ENCODE measurements at regions not wholly inside any gene's neighbourhood (a gene's known extent, or its start where the extent isn't known, plus 50 kb on each side); places are given as distances from the start of the nearest gene placed in this dataset.

DNA sequence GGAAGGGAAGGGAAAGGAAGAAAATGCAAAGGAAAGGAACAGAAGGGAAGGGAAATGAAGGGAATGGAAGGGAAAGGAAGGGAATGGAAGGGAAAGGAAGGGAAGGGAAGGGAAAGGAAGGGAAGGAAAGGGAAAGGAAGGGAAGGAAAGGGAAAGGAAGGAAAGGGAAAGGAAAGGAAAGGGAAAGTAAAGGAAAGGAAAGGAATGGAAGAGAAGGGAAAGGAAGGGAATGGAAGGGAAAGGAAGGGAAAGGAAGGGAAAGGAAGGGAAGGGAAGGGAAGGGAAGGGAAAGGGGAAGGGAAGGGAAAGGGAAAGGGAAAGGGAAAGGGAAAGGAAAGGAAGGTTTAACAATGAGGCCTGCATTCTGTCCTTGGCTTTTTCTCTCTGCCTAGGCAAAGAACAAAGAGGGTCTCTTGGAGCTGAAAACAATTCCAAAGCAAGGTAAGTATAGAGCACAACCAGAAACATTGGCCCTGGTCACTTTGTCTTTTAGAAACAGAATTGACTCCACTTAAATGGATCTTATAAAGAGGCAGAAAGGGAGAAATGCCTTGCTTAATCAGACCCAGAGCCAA is 525.9 kb upstream of the TMPO start:
- DNase-seq, result no peak

DNA sequence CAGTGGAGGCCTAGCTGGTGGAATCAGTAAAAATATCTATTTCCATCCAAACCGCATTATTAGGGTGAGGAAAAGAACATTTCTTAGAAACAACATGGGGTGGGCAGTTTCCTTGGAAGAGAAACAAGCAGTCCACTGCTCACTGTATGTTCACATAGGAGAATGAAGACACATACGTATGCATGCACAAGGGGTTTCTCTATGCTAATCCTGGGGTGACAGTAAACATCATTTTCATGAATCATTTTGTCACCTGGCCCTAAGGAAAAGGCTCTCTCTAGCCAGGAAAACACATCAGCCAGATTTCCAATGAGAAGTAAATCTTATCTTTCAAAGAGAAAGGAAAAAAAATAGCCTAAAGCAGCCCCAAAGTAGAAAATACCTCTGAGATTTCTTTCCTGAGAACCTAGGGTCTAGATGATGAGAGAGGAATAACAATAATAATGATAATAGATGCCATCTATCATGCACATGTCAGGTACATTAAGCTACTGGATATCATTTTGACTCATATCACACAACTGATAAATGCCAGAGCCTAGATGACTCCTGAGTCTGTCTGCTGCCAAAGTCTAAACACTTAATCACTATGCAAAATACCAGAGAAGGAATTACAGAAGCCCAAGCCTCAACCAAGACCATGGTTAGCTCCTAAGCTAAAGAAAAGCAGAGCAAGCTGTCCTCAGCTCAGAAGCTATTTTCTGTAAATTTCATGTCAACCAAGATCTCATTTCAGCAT is 520.5 kb upstream of the TMPO start:
- no peak for DNase-seq

DNA sequence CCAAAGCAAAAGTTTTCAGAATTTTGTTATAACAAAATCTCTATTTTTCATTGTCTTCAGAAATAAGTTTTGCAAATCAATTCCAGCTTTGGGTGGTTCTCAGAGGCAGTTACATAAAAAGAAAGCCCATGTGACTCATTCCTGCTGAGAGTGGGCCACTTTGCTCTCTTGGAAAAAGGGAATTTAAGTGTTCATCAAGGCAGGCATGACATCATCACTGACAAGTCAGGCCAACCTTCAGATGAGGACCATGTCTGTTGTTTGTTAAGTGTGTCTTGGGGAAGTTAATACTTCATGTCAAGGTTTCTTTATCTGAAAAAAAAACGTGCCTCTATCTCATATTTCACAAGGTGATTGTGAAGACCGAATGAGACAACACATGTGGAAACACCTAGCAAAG is 519.8 kb upstream of the TMPO start:
- DNase-seq, result no peak

DNA sequence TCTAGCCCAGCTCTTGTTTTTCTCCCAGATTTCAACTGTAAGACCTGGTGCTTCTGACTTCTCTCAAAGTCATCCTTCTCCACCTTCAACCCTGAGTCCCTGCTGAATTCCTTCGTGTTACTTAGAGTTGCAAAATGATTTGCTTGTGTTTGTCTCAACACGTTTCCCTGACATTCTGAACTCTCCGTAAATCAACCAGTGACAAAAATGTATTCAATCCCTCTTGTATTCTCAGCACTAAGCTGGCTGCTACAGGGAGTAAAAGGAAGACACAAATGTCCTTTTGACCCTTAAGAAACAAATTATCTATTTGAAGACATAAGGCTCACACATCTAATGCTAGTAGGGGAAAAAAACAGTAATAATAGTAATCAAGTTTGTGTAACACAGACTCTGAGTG is 514.0 kb upstream of the TMPO start:
- DNase-seq, result no peak

DNA sequence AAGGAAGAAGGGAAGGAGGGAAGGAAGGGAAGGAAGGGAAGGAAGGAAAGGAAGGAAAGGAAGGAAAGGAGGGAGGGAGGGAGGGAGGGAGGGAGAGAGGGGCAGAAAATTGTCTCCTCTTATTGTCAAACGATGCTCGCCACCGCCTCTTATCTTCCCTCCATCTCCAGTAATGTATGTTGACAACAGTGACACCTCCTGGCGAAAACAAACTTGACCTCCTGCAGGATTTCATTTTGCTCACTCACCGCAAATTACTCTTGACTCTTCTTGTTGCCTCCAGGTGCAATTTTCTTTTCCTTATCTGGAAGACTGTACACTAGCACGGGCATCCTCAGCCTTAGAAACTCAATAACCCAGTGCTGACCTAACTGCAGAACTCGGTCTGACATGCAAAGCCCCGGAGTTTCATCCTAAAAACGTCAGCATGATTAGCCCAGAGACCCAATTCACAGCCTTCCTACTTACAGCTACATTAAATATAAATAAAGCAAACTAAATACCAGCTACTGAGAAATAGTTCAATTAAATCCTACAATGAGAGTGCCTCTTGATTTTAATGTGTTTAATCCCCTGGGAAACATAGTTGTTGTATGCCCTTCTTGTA is 512.4 kb upstream of the TMPO start:
- no peak for DNase-seq

DNA sequence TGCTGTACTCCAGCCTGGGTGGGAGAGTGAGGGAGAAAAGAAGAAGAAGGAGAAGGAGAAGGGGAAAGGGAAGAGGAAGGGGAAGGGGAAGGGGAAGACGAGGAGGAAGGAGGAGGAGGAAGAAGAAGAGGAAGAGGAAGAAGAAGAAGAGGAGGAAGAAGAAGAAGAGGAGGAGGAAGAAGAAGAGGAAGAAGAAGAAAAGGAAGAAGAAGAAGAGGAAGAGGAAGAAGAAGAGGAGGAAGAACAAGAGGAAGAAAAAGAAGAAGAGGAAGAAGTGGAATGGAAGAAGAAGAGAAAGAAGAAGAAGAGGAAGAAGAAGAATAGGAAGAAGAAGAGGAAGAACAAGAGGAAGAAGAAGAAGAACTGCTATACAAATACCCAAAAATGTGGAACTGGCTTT is 507.4 kb upstream of the TMPO start:
- no peak for DNase-seq

DNA sequence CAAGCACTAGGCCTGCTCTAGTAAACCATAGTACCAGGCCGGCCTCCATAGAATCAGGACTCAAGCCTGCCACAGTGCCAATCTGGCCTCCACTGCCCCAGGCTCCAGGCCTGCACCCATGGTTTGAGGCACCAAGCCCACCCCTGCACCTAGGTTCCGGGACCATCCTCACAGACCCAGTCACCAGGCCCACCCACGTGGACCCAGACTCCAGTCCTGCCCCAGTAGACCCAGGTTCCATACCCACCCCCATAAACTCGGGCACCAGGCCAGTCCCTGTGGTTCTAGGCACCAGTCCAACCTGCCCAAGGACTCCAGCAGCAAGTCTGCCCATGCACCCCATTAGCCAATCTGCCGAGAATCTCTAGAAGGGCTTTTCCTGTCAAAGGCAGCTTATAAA is 501.8 kb upstream of the TMPO start:
- no peak for DNase-seq

DNA sequence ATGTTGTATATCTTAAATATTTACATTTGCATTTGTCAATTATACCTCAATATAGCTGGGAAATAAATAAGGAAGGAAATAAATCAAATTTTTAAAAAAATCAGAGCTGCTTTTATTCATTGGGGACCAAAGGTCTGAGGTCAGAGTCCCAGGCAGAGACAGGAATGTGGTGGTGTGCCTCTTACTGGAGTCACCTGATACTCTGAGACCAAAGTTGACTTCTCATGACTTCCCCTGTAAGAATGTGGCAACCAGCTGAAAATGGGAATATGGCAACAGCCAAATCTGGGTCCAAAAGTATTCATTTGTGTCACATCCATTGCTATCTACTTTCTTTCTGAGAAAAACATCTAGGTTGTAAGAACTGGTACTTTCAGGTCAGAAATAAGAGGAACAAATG is 496.6 kb upstream of the TMPO start:
- DNase-seq, result no peak

DNA sequence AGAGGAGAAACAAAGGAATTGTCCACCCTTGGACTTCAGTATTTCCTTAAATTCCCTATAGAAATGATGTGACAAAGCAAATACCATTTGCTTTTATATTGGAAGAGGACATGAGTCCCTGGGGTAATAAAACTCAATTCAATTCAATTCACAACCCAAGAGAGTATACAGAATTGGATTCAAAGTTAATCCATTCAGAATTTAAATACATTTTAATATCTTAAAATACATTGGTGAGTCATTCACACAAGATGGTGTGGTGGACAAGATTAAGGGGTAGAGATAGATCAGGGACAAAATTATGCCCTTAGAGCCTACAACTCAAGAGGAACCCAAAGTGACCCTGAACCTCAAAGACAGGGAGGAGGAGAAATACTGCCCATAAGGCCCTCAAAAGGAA is 495.0 kb upstream of the TMPO start:
- no peak for DNase-seq

DNA sequence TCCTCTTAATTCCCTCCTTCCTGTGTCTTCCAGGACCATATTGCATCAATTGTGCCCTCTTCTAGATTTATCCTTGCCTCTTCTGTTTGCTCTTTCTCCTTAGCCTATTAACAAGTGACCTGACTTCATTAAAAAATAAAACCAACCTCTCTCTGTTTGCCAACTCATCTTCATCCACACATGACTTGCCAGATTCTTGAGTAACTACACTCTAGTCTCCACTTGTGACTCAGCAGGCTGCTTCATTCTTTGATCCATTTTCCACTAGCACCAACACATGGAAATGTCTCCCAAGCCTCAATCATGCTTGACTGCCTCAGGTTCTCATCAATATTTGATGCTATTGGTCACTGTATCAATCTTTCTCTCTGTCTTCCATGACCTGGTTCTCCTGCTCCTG is 492.4 kb upstream of the TMPO start:
- no peak for DNase-seq

DNA sequence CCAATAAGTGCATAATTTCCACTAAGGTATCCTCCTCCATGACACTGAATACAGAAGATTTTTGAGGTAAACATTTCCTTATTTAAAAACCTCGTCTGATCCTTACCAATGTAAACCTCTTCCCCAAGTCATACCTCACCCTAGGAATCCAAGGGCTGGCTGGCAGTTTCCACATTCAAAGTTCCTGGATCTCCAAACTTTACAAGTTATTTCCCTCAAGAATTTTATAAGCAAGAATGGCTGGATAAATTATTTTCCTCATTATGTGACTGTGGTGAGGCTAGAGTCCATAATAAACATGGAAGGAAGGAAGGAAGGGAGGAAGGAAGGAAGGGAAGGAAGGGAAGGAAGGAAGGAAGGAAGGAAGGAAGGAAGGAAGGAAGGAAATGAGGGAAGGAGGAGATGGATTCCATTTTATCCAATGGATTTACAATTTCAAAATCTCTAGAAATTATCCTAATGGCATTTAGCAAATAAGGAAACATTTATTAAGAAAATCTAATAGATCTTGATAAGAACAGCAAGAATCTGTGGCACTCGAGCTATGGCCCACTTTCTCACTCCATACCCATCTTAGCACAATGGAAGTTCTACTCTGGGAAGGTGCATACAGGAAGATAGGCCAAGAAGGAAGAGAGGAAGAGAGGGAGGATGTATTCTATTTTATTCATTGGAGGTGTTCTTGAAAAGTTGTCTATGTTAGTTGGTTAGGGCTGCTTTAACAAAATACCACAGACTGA is 477.8 kb upstream of the TMPO start:
- no peak for DNase-seq

DNA sequence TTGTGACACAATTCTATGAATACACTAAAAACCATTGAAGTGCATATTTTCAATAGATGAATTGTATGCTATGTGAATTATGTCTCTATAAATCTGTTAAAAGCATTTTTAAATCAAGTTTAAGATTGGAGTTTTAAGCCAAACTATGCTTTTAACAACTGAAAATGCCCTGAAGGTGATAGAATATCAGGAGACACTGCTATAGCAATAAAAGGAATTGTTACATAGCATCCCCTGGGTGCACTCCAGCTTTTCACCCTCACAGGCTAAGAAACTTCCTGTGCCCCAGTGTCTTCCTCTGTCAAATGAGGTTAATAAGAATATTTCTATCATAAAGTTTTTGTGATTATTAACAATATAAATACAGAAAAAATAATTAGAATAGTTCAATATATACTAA is 472.7 kb upstream of the TMPO start:
- no peak for DNase-seq

DNA sequence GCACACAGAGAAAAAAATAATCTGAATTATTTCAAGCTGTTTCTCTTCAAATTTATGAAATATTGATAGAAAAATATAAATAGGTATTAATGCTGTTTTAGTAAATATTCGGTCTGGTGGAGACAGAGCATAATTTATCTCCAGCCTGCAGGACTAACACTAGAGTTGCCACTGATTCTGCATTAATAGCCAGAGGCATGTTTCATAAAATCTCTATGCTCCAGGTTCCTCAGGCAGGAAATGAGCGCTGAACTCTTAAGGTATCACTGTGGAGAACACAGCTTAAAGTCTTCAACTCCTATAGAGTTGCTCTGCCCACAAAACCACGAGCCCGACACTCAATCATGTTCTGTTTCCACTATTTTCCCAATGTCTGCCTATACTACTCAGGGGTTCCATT is 470.0 kb upstream of the TMPO start:
- no peak for DNase-seq

DNA sequence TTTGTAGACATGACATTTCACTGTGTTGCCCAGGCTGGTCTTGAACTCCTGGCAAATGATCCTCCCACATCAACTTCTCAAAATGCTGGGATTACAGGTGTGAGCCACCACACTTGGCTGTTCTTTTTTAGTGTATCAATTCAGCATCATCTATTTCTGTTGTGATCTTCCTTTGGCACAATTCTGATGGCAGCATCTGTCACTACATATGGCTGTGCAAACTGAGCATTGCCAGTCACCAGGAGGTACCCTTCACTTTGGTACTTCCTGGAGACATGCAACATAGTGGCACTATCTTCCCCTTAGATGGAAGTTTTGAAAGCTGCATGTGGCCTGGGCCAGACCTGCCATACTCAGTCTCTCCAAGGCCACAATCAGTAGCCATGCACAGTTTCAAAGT is 467.1 kb upstream of the TMPO start:
- no peak for DNase-seq

DNA sequence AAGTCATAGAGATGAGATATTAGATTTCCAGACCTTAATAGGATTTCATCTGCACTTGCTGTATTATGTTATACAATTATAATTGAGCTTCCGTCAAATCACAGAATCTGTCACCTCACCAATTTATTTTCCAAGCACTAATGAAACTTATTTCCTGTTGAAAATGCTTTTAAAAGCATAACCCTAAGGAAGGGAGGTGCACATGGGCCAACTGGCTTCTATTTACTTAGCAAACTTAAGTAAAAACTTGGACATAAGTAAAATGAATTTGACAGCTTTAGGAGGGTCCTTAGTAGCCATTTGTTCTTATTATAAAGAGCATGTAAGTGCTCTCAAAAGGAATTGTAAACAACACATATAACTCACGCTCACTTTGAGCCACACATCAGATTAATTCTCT is 462.2 kb upstream of the TMPO start:
- no peak for DNase-seq

DNA sequence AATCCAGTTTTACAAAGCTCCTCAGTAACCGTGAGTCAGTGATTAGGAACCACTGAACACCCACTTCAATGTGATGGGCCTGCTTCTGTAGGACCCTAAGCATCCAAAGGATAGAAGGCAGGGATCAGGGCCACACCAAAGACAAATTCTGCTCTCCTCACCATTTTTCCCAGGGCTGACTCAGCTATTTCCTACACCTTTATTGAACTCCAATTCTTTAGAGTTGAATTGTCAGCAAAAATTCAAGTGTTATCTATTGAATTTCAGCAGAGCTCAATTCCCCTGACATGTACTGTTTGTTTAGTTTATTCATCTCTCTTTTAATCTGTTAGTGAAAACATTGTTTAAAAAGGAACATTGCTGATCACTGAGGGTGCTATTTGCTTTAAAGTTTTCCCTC is 457.7 kb upstream of the TMPO start:
- no peak for DNase-seq

DNA sequence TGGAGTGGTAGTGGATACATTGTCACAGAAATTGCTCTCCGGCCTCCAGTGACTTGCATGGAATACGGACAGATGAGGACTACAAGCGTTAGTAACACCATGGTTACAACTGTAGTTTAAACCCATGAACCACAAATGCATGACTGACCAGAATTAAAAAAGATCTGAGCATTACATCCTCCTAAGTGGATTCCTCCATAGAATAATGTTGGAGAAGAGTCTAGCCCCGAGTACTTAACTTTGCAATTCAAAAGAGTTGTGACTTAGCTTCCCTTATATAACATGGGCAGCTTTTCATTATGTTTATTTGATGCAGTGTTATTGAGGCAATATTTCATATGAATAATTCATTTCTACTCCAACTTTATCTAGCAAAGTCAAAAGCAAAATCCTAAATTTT is 457.2 kb upstream of the TMPO start:
- DNase-seq, result no peak

DNA sequence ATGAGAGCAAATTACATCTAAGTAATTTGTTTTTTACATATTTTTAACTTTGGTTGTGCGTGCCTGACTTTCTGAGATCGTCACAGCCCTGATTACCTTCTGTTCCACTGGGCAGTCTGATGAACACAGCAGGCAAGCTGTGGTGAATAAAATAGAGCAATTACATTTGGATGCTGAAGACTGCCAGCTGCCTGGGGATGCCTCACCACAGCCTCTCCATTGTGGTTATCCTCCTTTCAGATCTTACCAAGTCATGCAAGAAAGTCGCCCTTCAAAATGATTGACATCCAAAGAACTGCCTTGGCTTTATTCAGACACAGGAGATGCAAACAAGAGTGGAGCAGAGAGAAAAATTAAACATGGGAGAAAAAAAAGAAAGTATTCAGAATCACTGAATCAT is 456.6 kb upstream of the TMPO start:
- DNase-seq, result no peak

DNA sequence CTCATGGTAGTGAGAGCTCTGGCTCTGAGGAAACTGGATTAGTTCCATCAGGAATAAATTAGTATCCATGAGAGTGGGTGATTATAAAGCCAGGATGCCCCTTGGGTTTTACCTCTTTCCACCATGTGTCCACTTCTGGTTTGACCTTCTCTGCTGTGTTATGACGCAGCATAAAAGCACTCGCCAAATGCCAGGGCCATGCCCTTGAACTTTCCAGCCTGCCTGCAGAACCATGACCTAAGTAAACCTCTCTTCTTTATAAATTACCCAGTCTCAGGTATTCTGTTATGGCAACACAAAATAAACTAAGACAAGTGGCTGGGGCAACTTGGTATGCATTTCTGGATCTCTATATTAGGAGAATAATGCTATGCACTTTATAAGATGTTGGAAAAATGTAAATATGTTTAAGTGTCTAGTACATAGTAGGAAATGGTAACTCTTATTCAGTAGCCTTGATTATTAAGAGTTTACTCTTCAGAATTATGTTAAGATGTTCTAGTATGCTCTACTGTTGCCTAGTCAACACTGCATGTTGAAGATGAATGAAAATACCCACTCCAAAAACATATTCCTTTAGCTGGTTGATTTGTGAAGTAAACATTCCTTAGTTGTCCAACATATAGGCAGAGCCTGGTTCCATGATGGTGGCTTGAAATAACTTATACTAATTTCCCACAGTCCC is 455.6 kb upstream of the TMPO start:
- DNase-seq, result no peak

DNA sequence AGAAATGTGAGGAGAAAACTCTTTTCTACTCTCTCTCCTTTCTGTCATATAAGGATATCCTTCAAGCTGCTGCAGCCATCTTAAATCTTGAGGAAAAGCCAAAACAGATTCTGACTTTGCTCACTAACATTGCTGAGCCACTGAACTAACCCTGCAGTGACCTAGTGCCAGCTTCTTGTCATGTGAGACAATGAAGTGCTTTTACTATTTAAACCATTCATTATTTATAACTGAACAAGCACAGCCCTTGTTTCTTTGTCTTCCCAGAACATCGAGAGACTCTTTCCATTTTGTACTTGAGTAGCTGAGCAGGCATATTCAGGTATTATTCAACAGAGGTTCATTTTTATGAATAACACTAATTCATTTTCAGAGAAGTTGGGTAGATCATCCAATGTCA is 455.0 kb upstream of the TMPO start:
- no peak for DNase-seq

DNA sequence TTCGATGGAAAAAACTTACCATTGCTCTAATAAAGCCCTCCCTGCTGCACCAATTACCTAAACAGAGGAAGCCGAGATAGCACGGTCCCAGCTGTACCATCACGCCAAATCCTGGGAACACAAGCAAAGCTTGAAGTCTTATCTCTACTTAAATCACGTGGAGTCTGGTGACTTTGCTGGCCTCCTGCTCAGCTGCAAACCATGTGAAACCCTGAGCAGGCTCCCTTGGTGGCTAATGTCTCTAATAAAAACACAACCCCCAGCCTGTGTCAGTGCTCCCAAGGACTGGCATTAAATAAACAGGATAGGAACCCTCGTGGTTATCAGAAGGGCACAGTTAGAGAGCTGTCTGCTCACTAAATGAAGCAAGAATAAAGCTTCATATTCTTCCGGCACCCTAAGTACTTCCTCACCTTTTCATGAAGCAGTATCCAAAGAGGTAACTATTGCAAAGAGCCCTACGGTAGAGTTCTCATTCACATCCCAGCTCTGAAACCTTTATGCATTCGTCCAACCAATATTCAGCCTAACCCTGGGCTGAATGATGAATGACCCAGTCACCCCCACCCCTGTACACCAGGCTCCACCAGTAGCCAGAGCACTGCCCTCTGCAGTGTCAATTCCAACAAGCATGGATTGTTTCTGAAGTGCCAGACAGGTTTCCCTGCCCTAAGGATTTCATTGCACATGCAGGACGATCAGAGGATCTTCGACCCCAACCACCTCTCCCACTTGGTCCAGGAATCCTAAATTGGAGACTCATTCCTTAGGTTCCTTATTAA is 452.7 kb upstream of the TMPO start:
- DNase-seq, result no peak

DNA sequence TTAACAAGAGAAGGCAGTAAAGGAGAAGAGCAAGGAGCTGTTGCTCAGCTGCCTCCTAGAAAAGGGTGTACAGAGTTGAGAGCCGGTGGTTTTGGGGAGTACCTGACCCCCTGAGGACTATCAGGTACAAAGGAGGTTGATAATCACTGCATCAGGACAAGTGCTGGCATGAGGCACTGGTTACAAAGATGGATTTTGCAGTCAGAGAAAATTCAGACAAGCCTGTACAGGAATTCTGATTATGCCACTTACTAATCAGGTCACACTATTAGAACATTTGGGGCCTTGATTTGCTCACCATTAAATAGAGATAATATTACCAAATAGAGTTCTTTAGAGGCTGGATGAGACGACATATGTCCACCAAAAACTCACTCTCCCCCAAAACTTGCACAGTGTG is 450.9 kb upstream of the TMPO start:
- DNase-seq, result no peak

DNA sequence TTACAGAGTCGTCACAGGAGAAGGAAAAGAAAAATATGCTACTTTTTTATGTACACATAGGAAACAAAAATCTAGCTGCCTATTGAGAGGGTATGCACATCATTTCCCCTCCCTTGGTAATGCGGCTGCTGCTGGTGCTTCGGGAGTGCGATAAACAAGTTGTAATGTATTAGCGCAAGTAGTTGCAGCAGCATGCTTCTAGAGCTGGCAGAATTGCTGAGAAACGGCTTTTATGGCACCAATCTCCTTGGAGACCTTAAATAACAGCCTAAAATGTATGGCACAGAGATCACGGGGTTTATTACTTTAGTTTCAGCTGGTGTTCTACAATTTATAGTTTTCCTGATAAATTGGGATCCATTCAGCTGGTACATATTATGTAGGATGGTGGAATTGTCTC is 447.6 kb upstream of the TMPO start:
- no peak for DNase-seq
